ENCODE measurements at regions not wholly inside any gene's neighbourhood (a gene's known extent, or its start where the extent isn't known, plus 50 kb on each side); places are given as distances from the start of the nearest gene placed in this dataset.

GRCh38 chr5:10913841-10914240 is 152.8 kb upstream of the DAP start:
- no peak for TF ChIP-seq POLR2A (IDR thresholded peaks at IDR 0.05)
- TF ChIP-seq EP300 (IDR thresholded peaks at IDR 0.05), result no peak
- no peak for TF ChIP-seq CTCF (IDR thresholded peaks at IDR 0.05)
